AG08396 (cell line): ENCODE measurements at regions not wholly inside any gene's neighbourhood (a gene's known extent, or its start where the extent isn't known, plus 50 kb on each side); places are given as distances from the start of the nearest gene placed in this dataset.
A peak's percentile ranks its signal among the peaks of the same experiment; 100 is the strongest.

Experiments used
- DNase-seq: peaks from one replicate; pipeline ENCODE4 v3.0.0; 2012; ENCODE audit warnings: low spot score, mixed read lengths

- DNase-seq = peak; percentile 52
Observed at GRCh38 chr5:35478856-35479682, 138.6 kb upstream of the SPEF2 start.

GRCh38 chr5:35477911-35478310 lies 139.8 kb upstream of the SPEF2 start:
- no peak for DNase-seq

GRCh38 chr5:35477321-35477720 lies 140.3 kb upstream of the SPEF2 start:
- no peak for DNase-seq

- no peak for DNase-seq
Observed at GRCh38 chr5:35476797-35477196, 140.9 kb upstream of the SPEF2 start.

GRCh38 chr5:35476036-35476435 lies 141.6 kb upstream of the SPEF2 start:
- no peak for DNase-seq

GRCh38 chr5:35473589-35473988 lies 144.1 kb upstream of the SPEF2 start:
- DNase-seq = no peak

GRCh38 chr5:35470866-35471265 lies 146.8 kb upstream of the SPEF2 start:
- DNase-seq = peak; percentile 15

GRCh38 chr5:35468811-35469210 lies 148.9 kb upstream of the SPEF2 start:
- DNase-seq = no peak

GRCh38 chr5:35466746-35467145 lies 150.9 kb upstream of the SPEF2 start:
- DNase-seq = no peak

GRCh38 chr5:35464757-35465156 lies 152.9 kb upstream of the SPEF2 start:
- DNase-seq = no peak

GRCh38 chr5:35461530-35461929 lies 156.1 kb upstream of the SPEF2 start:
- no peak for DNase-seq

GRCh38 chr5:35458824-35459207 lies 158.8 kb upstream of the SPEF2 start:
- no peak for DNase-seq

- no peak for DNase-seq
Observed at GRCh38 chr5:35457912-35458823, 159.5 kb upstream of the SPEF2 start.

GRCh38 chr5:35456506-35456905 lies 161.2 kb upstream of the SPEF2 start:
- no peak for DNase-seq

- DNase-seq = no peak
Observed at GRCh38 chr5:35454011-35454525, 163.6 kb upstream of the SPEF2 start.

- DNase-seq = no peak
Observed at GRCh38 chr5:35443803-35444595, 173.7 kb upstream of the SPEF2 start.

GRCh38 chr5:35442885-35443639 lies 174.6 kb upstream of the SPEF2 start:
- DNase-seq = no peak

GRCh38 chr5:35440409-35440808 lies 177.3 kb upstream of the SPEF2 start:
- DNase-seq = no peak

- DNase-seq = no peak
Observed at GRCh38 chr5:35438786-35439185, 178.9 kb upstream of the SPEF2 start.

- no peak for DNase-seq
Observed at GRCh38 chr5:35438288-35438687, 179.4 kb upstream of the SPEF2 start.

GRCh38 chr5:35436400-35437057 lies 181.1 kb upstream of the SPEF2 start:
- peak; percentile 12 for DNase-seq
